Neuronal stem cell (in vitro differentiated cells): ENCODE measurements at regions not wholly inside any gene's neighbourhood (a gene's known extent, or its start where the extent isn't known, plus 50 kb on each side); places are given as distances from the start of the nearest gene placed in this dataset.

Experiments used
- DNase-seq: peaks from one replicate; pipeline ENCODE4 v3.0.0-alpha.2; 2013; ENCODE audit warnings: low spot score
- H2AFZ ChIP-seq: one replicate; pipeline ENCODE4 v1.6.1; 2013; ENCODE audit warnings: mild to moderate bottlenecking, low read length, inconsistent platforms
- H2AK5ac ChIP-seq: 2 replicates; pipeline ENCODE4 v1.6.1; 2013; ENCODE audit warnings: low read depth, mild to moderate bottlenecking, inconsistent platforms, low read length, moderate library complexity, mixed read lengths
- H2BK120ac ChIP-seq: 2 replicates; pipeline ENCODE4 v1.6.1; 2013; ENCODE audit warnings: low read depth, mild to moderate bottlenecking, inconsistent platforms, low read length, moderate library complexity, mixed read lengths
- H2BK12ac ChIP-seq: one replicate; pipeline ENCODE4 v1.6.1; 2013; ENCODE audit warnings: low read length, inconsistent platforms
- H2BK15ac ChIP-seq: 2 replicates; pipeline ENCODE4 v1.6.1; 2013; ENCODE audit warnings: mild to moderate bottlenecking, low read length, inconsistent platforms, mixed read lengths
- H2BK5ac ChIP-seq: one replicate; pipeline ENCODE4 v1.6.1; 2013; ENCODE audit warnings: inconsistent platforms, mild to moderate bottlenecking, low read length, moderate library complexity
- H3K14ac ChIP-seq: one replicate; pipeline ENCODE4 v1.6.1; 2013; ENCODE audit warnings: low read length, inconsistent platforms
- H3K18ac ChIP-seq: 2 replicates; pipeline ENCODE4 v1.6.1; 2013; ENCODE audit warnings: low read length, inconsistent platforms
- H3K23ac ChIP-seq: 2 replicates; pipeline ENCODE4 v1.6.1; 2013; ENCODE audit warnings: low read depth, mild to moderate bottlenecking, mixed read lengths, low read length, inconsistent platforms; ENCODE audit not compliant: poor library complexity
- H3K27ac ChIP-seq: replicated peaks from 3 replicates; pipeline ENCODE4 v1.5.1; 2013; ENCODE audit warnings: low read length, inconsistent platforms
- H3K27me3 ChIP-seq, 3 experiments: 2 replicates each; pipeline ENCODE4 v1.6.1; 2013; ENCODE audit warnings: low read length in 3 of 3, mild to moderate bottlenecking in 2 of 3, inconsistent platforms in 1 of 3, low read depth in 1 of 3, mixed read lengths in 1 of 3, moderate library complexity in 1 of 3; ENCODE audit not compliant: control insufficient read depth in 3 of 3, insufficient read depth in 3 of 3
- H3K36me3 ChIP-seq, 2 donors: replicated peaks in 1 of 2; 2 replicates each; pipeline ENCODE4 v1.6.1; 2013; ENCODE audit warnings: low read length in 2 of 2; ENCODE audit not compliant: control insufficient read depth in 2 of 2, insufficient read depth in 2 of 2
- H3K4ac ChIP-seq: 2 replicates; pipeline ENCODE4 v1.6.1; 2013; ENCODE audit warnings: inconsistent platforms, mild to moderate bottlenecking, low read length, moderate library complexity
- H3K4me1 ChIP-seq, 2 donors: 1 replicate in 1 of 2; 2 replicates in 1 of 2; pipeline ENCODE4 v1.6.1; 2013; ENCODE audit warnings: low read length in 2 of 2, low read depth in 1 of 2; ENCODE audit not compliant: control insufficient read depth in 2 of 2, insufficient read depth in 1 of 2
- H3K4me2 ChIP-seq: one replicate; pipeline ENCODE4 v1.6.1; 2013; ENCODE audit warnings: mild to moderate bottlenecking, low read length, inconsistent platforms; ENCODE audit not compliant: insufficient read depth, poor library complexity, severe bottlenecking
- H3K4me3 ChIP-seq, 2 donors: 2 replicates each; pipeline ENCODE4 v1.5.1; 2013; ENCODE audit warnings: low read length in 2 of 2, mild to moderate bottlenecking in 2 of 2, inconsistent platforms in 1 of 2, moderate library complexity in 1 of 2
- H3K79me1 ChIP-seq: one replicate; pipeline ENCODE4 v1.6.1; 2013; ENCODE audit warnings: low read depth, mild to moderate bottlenecking, inconsistent platforms, low read length, moderate library complexity
- H3K9ac ChIP-seq: one replicate; pipeline ENCODE4 v1.6.1; 2013; ENCODE audit warnings: mild to moderate bottlenecking, low read depth, low read length, inconsistent platforms; ENCODE audit not compliant: poor library complexity
- H3K9me3 ChIP-seq, 2 donors: replicated peaks in 1 of 2; 2 replicates each; pipeline versions ENCODE3 to v1.6.1; 2013; ENCODE audit warnings: low read length in 2 of 2, mild to moderate bottlenecking in 2 of 2, inconsistent platforms in 1 of 2, low read depth in 1 of 2, mixed read lengths in 1 of 2, moderate library complexity in 1 of 2; ENCODE audit not compliant: control insufficient read depth in 2 of 2, insufficient read depth in 1 of 2
- H4K8ac ChIP-seq: one replicate; pipeline ENCODE4 v1.6.1; 2013; ENCODE audit warnings: low read depth, mild to moderate bottlenecking, inconsistent platforms, low read length, moderate library complexity
- H4K91ac ChIP-seq: one replicate; pipeline ENCODE4 v1.6.1; 2013; ENCODE audit warnings: low read length, low read depth, mild to moderate bottlenecking, inconsistent platforms; ENCODE audit not compliant: poor library complexity
- WGBS, 2 donors: extraction: QIAGEN DNeasy Blood & Tissue Kit; methylation state at CpG; one replicate each; pipeline ENCODE4 v1.1.7; 2013; ENCODE audit warnings: missing lambda C conversion rate in 2 of 2, mixed read lengths in 1 of 2; ENCODE audit not compliant: insufficient read length in 2 of 2, insufficient replicate concordance in 1 of 2; ENCODE audit errors: extremely low coverage in 2 of 2; 5-methylcytosine and 5-hydroxymethylcytosine counted together

GRCh38 chr2:16061441-16062217 is 121.3 kb downstream of the MYCN start:
- Histone ChIP-seq H3K9ac (no peak overlapping the region), H2BK5ac (no peak overlapping the region), H3K4me2 (no peak overlapping the region), H3K79me1 (no peaks in the 10 kb centered on the region), H3K36me3 (no peaks in the 10 kb centered on the region), H3K14ac (no peak overlapping the region), H2AFZ (no peak overlapping the region), H3K4ac (no peak overlapping the region), H2AK5ac (no peak overlapping the region), H3K4me3 (no peak overlapping the region), H3K18ac (no peak overlapping the region), H2BK15ac (no peak overlapping the region), H4K91ac (no peak overlapping the region), H3K23ac (no peak overlapping the region), H3K9me3 (peaks cover 6 to 28% of the 10 kb centered on the region in 2 donors), H2BK12ac (no peak overlapping the region), H3K27me3 (no peaks in the 10 kb centered on the region), H4K8ac (no peak overlapping the region), H3K27ac (no peak overlapping the region), H2BK120ac (no peak overlapping the region), H3K4me1 (peaks cover 1 to 2% of the 10 kb centered on the region in 2 donors)
- DNase-seq, result no peak
- WGBS, 2 donors, result no CpG with 5 or more reads among the region's 2 CpGs

GRCh38 chr2:16060936-16061338 is 120.6 kb downstream of the MYCN start:
- H3K79me1 ChIP-seq, result no peaks in the 10 kb centered on the region
- WGBS, 2 donors, result no CpG with 5 or more reads among the region's 3 CpGs
- peak overlapping the region; percentile 56 for H4K8ac ChIP-seq
- H3K4me3 ChIP-seq, result no peak overlapping the region
- no peak overlapping the region for H3K18ac ChIP-seq
- H2BK5ac ChIP-seq, result no peak overlapping the region
- H2AK5ac ChIP-seq, result no peak overlapping the region
- no peak overlapping the region for H3K23ac ChIP-seq
- no peak overlapping the region for H4K91ac ChIP-seq
- H3K27me3 ChIP-seq, result no peaks in the 10 kb centered on the region
- no peak overlapping the region for H2BK12ac ChIP-seq
- peaks cover 6 to 28% of the 10 kb centered on the region in 2 donors for H3K9me3 ChIP-seq
- H2BK15ac ChIP-seq, result no peak overlapping the region
- no peak overlapping the region for H2BK120ac ChIP-seq
- no peak for DNase-seq
- no peak overlapping the region for H3K4me2 ChIP-seq
- H3K4ac ChIP-seq, result no peak overlapping the region
- no peak overlapping the region for H3K9ac ChIP-seq
- no peak overlapping the region for H3K27ac ChIP-seq
- H3K14ac ChIP-seq, result no peak overlapping the region
- no peak overlapping the region for H2AFZ ChIP-seq
- H3K36me3 ChIP-seq, result no peaks in the 10 kb centered on the region
- H3K4me1 ChIP-seq, result peaks cover 1 to 5% of the 10 kb centered on the region in 2 donors

GRCh38 chr2:16060125-16060935 is 120.0 kb downstream of the MYCN start:
- no peak overlapping the region for H2AFZ ChIP-seq

GRCh38 chr2:16059393-16060016 is 119.2 kb downstream of the MYCN start:
- no peak for DNase-seq
- no peak overlapping the region for H2AFZ ChIP-seq

More at GRCh38 chr2:16060125-16060935, 120.0 kb downstream of the MYCN start:
- no peaks in the 10 kb centered on the region for H3K27me3 ChIP-seq
- no peak overlapping the region for H4K91ac ChIP-seq
- no peak overlapping the region for H3K4ac ChIP-seq
- H2BK12ac ChIP-seq, result no peak overlapping the region
- no peak overlapping the region for H2BK15ac ChIP-seq
- H2BK120ac ChIP-seq, result no peak overlapping the region
- no peak overlapping the region for H3K18ac ChIP-seq
- H2AK5ac ChIP-seq, result no peak overlapping the region
- H3K4me1 ChIP-seq, result peaks cover 1 to 9% of the 10 kb centered on the region in 2 donors
- no peak overlapping the region for H3K4me3 ChIP-seq
- H3K79me1 ChIP-seq, result no peaks in the 10 kb centered on the region
- no peak overlapping the region for H3K9ac ChIP-seq
- H3K4me2 ChIP-seq, result no peak overlapping the region
- H3K36me3 ChIP-seq, result no peaks in the 10 kb centered on the region
- no peak overlapping the region for H3K23ac ChIP-seq
- no peak overlapping the region for H3K27ac ChIP-seq
- no peak overlapping the region for H3K14ac ChIP-seq
- H2BK5ac ChIP-seq, result no peak overlapping the region
- peaks cover 6 to 27% of the 10 kb centered on the region in 2 donors for H3K9me3 ChIP-seq
- DNase-seq, result no peak
- WGBS, 2 donors, result no CpG with 5 or more reads among the region's 3 CpGs
- H4K8ac ChIP-seq, result peak overlapping the region; percentile 56

More at GRCh38 chr2:16059393-16060016, 119.2 kb downstream of the MYCN start:
- Histone ChIP-seq H2AK5ac (no peak overlapping the region), H3K27me3 (no peaks in the 10 kb centered on the region), H3K4me1 (peaks cover 1 to 9% of the 10 kb centered on the region in 2 donors), H3K23ac (no peak overlapping the region), H3K36me3 (no peaks in the 10 kb centered on the region), H4K91ac (no peak overlapping the region), H3K9me3 (peaks cover 6 to 26% of the 10 kb centered on the region in 2 donors), H3K4ac (no peak overlapping the region), H2BK15ac (no peak overlapping the region), H4K8ac (no peak overlapping the region), H3K27ac (no peak overlapping the region), H3K4me3 (no peak overlapping the region), H3K14ac (no peak overlapping the region), H3K18ac (no peak overlapping the region), H2BK5ac (no peak overlapping the region), H2BK12ac (no peak overlapping the region), H3K4me2 (no peak overlapping the region), H3K79me1 (no peaks in the 10 kb centered on the region), H2BK120ac (no peak overlapping the region), H3K9ac (no peak overlapping the region)
- no CpG with 5 or more reads among the region's 4 CpGs for WGBS, 2 donors
